ENCODE measurements at regions not wholly inside any gene's neighbourhood (a gene's known extent, or its start where the extent isn't known, plus 50 kb on each side); places are given as distances from the start of the nearest gene placed in this dataset.

- Histone ChIP-seq H3K27ac (ENCODE audit: low read depth) (no peak overlapping the region), H3K36me3 (ENCODE audit: insufficient read depth) (no peaks in the 10 kb centered on the region), H3K4me3 (no peak overlapping the region), H4K20me1 (replicated peaks; ENCODE audit: insufficient read depth) (no peaks in the 10 kb centered on the region), H3K4me1 (ENCODE audit: insufficient read depth) (no peaks in the 10 kb centered on the region), H3F3A (replicated peaks; ENCODE audit: low read depth) (no peaks in the 10 kb centered on the region), H3K9me2 (ENCODE audit: insufficient read depth) (no peaks in the 10 kb centered on the region), H3K4me2 (no peak overlapping the region), H3K27me3 (ENCODE audit: insufficient read depth) (no peaks in the 10 kb centered on the region), H2AFZ (no peak overlapping the region), H3K79me2 (replicated peaks; ENCODE audit: insufficient read depth) (no peaks in the 10 kb centered on the region)
- H3K9me3 Mint-ChIP-seq = no peaks in the 10 kb centered on the region
- H3K4me3 Mint-ChIP-seq = no peak overlapping the region
- no peak for DNase-seq (ENCODE audit: low spot score)
- no peak for ATAC-seq
- no peaks in the 10 kb centered on the region for H3K27me3 Mint-ChIP-seq (ENCODE audit: insufficient read depth, low read depth, poor library complexity)
- no peak overlapping the region for H3K27ac Mint-ChIP-seq
- no peaks in the 10 kb centered on the region for H3K36me3 Mint-ChIP-seq (ENCODE audit: low read depth)
- TF ChIP-seq POLR2AphosphoS5 (IDR thresholded peaks at IDR 0.05; ENCODE audit: low read depth) (no peak), CREB1 (CRISPR knock-in tag; IDR thresholded peaks at IDR 0.05; ENCODE audit: low read depth) (no peak), ZNF462 (CRISPR knock-in tag; IDR thresholded peaks at IDR 0.05) (no peak), CTCF (conservative IDR thresholded peaks at IDR 0.05; ENCODE audit: low read depth in 2 of 2) (no peak), JUNB (IDR thresholded peaks at IDR 0.05; ENCODE audit: unreplicated experiment) (no peak), EZH2phosphoT487 (IDR thresholded peaks at IDR 0.05; ENCODE audit: unreplicated experiment) (no peak), ETS1 (IDR thresholded peaks at IDR 0.05) (no peak), NANOG (IDR thresholded peaks at IDR 0.05; ENCODE audit: borderline replicate concordance) (no peak), ZNF114 (CRISPR knock-in tag; IDR thresholded peaks at IDR 0.05) (no peak), EZH2 (IDR thresholded peaks at IDR 0.05; ENCODE audit: low read depth, unreplicated experiment) (no peak), REST (IDR thresholded peaks at IDR 0.05; ENCODE audit: unreplicated experiment) (no peak)
- H3K4me1 Mint-ChIP-seq = peaks cover 7% of the 10 kb centered on the region; the same call in 2 of the 3 replicates
Observed at GRCh38 chr3:20912406-20912805, 726.4 kb upstream of the SGO1 start.
